Stomach (tissue), 4 donors: ENCODE measurements at regions not wholly inside any gene's neighbourhood (a gene's known extent, or its start where the extent isn't known, plus 50 kb on each side); places are given as distances from the start of the nearest gene placed in this dataset.

ENCODE experiments used
- POLR2A ChIP-seq, 4 donors: fragments of 450-650 bp; IDR thresholded peaks; one replicate each; pipeline ENCODE4 v1.6.1; 2016; ENCODE audit warnings: antibody characterized with exemption in 4 of 4, control low read depth in 2 of 4, mild to moderate bottlenecking in 1 of 4, moderate library complexity in 1 of 4
- POLR2AphosphoS5 ChIP-seq, 3 donors: sonication (generic); formaldehyde crosslinking; IDR thresholded peaks; one replicate each; pipeline ENCODE4 v1.6.1; 2016; ENCODE audit warnings: antibody characterized with exemption in 3 of 3
- TF ChIP-seq, protein P1 (sequence below), 7 experiments: fragments of 450-650 bp in 4 of 7; fragments of 200-600 bp in 3 of 7; sonication (generic) in 3 of 7; IDR thresholded peaks; one replicate each; pipeline ENCODE4 v1.5.1; 2016 to 2019; ENCODE audit warnings: antibody characterized with exemption in 7 of 7, control low read depth in 2 of 7, mild to moderate bottlenecking in 1 of 7

DNA sequence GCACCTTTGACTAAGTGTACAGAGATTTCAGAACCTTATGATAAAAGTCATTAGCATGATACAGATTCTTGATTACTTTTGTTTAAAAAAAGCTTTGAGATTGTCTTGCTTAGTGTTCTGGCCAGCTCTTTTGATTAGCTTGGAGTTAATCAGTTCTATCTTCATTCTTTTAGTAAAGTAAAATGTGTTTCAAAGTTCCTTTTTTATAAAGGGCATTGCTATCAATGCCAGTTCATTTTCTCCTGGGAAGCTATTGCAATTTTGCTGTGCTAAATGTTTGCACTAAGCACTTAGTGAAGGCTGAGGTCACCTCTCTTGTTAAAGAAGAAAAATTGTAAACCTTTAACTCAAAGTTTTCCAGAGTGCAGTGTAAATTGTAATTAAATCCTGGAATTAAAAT, 946.7 kb upstream of the TMPRSS15 start:
- no peak for TF ChIP-seq POLR2AphosphoS5 (IDR thresholded peaks at IDR 0.05)
- TF ChIP-seq, protein P1, sequence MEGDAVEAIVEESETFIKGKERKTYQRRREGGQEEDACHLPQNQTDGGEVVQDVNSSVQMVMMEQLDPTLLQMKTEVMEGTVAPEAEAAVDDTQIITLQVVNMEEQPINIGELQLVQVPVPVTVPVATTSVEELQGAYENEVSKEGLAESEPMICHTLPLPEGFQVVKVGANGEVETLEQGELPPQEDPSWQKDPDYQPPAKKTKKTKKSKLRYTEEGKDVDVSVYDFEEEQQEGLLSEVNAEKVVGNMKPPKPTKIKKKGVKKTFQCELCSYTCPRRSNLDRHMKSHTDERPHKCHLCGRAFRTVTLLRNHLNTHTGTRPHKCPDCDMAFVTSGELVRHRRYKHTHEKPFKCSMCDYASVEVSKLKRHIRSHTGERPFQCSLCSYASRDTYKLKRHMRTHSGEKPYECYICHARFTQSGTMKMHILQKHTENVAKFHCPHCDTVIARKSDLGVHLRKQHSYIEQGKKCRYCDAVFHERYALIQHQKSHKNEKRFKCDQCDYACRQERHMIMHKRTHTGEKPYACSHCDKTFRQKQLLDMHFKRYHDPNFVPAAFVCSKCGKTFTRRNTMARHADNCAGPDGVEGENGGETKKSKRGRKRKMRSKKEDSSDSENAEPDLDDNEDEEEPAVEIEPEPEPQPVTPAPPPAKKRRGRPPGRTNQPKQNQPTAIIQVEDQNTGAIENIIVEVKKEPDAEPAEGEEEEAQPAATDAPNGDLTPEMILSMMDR (IDR thresholded peaks at IDR 0.05): no peak
- no peak for TF ChIP-seq POLR2A (IDR thresholded peaks at IDR 0.05)
